ENCODE measurements at regions not wholly inside any gene's neighbourhood (a gene's known extent, or its start where the extent isn't known, plus 50 kb on each side); places are given as distances from the start of the nearest gene placed in this dataset.
A peak's percentile ranks its signal among the peaks of the same experiment; 100 is the strongest.

- no peak overlapping the region for H3K27ac ChIP-seq
- no peak for TF ChIP-seq CTCF (conservative IDR thresholded peaks at IDR 0.05)
Observed at GRCh38 chr1:14443164-14443787, 155.2 kb upstream of the KAZN start.

GRCh38 chr1:14451217-14451616 lies 147.3 kb upstream of the KAZN start:
- H3K27ac ChIP-seq = no peak overlapping the region
- TF ChIP-seq CTCF (conservative IDR thresholded peaks at IDR 0.05) = no peak

GRCh38 chr1:14452551-14452950 lies 145.9 kb upstream of the KAZN start:
- H3K27ac ChIP-seq = no peak overlapping the region
- no peak for TF ChIP-seq CTCF (conservative IDR thresholded peaks at IDR 0.05)

GRCh38 chr1:14460173-14460572 lies 138.3 kb upstream of the KAZN start:
- no peak overlapping the region for H3K27ac ChIP-seq
- no peak for TF ChIP-seq CTCF (conservative IDR thresholded peaks at IDR 0.05)

GRCh38 chr1:14462851-14463250 lies 135.6 kb upstream of the KAZN start:
- no peak for TF ChIP-seq CTCF (conservative IDR thresholded peaks at IDR 0.05)
- H3K27ac ChIP-seq = no peak overlapping the region

GRCh38 chr1:14466006-14466405 lies 132.5 kb upstream of the KAZN start:
- no peak for TF ChIP-seq CTCF (conservative IDR thresholded peaks at IDR 0.05)
- peak overlapping the region; percentile 52 for H3K27ac ChIP-seq

GRCh38 chr1:14467112-14467511 lies 131.4 kb upstream of the KAZN start:
- TF ChIP-seq CTCF (conservative IDR thresholded peaks at IDR 0.05) = no peak
- H3K27ac ChIP-seq = no peak overlapping the region
